Choroid plexus epithelial cell (primary cell): ENCODE measurements at regions not wholly inside any gene's neighbourhood (a gene's known extent, or its start where the extent isn't known, plus 50 kb on each side); places are given as distances from the start of the nearest gene placed in this dataset.

Source experiments
- DNase-seq: peaks from one replicate; pipeline ENCODE4 v3.0.0-alpha.2; 2010; ENCODE audit warnings: low read depth
- H3K4me3 ChIP-seq: 2 replicates; pipeline ENCODE4 v1.5.1; 2011; ENCODE audit warnings: low read depth, mild to moderate bottlenecking, control low read depth, low read length, moderate library complexity
- TF ChIP-seq, protein P1 (sequence below): conservative IDR thresholded peaks from 2 replicates; pipeline ENCODE4 v1.5.1; 2011; ENCODE audit warnings: low read depth, mild to moderate bottlenecking, control low read depth, inconsistent platforms, low read length, moderate library complexity

DNA sequence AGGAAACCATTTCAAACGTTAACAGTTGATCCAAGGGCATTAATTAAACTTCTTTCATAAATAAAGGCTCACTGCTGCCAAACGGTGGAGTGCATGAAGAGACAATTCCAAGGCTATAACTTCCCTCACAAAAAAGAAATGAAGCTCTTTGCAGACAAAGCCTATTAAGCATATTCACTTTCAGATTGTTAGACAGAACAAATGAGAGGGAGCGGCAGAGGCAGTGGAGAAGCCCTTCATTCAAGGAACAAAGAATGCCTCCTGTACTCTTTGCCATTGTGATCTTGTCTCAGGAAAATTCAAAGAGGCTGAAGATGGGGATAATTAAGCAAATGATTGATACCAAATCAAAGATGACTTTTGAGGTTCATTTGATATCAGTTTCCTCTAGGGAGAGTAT lies 370.5 kb upstream of the FAT1 start:
- DNase-seq = no peak
- TF ChIP-seq, protein P1, sequence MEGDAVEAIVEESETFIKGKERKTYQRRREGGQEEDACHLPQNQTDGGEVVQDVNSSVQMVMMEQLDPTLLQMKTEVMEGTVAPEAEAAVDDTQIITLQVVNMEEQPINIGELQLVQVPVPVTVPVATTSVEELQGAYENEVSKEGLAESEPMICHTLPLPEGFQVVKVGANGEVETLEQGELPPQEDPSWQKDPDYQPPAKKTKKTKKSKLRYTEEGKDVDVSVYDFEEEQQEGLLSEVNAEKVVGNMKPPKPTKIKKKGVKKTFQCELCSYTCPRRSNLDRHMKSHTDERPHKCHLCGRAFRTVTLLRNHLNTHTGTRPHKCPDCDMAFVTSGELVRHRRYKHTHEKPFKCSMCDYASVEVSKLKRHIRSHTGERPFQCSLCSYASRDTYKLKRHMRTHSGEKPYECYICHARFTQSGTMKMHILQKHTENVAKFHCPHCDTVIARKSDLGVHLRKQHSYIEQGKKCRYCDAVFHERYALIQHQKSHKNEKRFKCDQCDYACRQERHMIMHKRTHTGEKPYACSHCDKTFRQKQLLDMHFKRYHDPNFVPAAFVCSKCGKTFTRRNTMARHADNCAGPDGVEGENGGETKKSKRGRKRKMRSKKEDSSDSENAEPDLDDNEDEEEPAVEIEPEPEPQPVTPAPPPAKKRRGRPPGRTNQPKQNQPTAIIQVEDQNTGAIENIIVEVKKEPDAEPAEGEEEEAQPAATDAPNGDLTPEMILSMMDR = no peak
- H3K4me3 ChIP-seq = no peak overlapping the region

DNA sequence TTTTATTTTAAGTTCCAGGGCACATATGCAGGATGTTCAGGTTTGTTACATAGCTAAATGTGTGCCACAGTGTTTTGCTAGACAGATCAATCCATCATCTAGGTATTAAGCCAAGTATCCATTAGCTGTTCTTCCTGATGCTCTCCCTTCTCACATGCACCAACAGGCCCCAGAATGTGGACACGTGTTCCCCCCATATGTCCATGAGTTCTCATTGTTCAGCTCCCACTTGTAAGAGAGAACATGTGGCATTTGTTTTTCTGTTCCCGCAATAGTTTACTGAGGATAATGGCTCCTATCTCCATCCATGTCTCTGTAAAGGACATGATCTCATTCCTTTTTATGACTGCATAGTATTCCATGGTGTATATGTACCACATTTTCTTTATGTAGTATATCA lies 374.8 kb upstream of the FAT1 start:
- no peak for DNase-seq
- H3K4me3 ChIP-seq = no peak overlapping the region
- TF ChIP-seq, protein P1 = no peak

DNA sequence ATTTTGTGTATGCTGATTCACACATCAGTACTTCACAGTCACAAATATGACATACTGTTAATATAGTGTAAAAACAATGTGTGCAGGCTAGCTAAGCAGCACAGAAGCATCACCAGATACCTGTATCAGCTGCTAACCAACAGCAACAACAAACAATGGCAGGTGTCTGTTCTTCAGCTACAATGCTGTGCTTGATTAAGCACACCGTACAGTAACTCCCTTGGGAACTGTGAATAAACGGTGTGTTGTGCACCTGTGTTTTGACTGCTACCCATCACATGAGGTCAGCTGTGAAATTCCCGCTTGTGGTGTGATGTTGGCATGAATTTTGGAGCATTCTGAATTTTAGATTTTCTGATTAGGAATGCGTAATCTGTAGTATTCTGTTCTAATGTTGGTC lies 379.7 kb upstream of the FAT1 start:
- TF ChIP-seq, protein P1 = no peak
- no peak overlapping the region for H3K4me3 ChIP-seq
- DNase-seq = no peak

DNA sequence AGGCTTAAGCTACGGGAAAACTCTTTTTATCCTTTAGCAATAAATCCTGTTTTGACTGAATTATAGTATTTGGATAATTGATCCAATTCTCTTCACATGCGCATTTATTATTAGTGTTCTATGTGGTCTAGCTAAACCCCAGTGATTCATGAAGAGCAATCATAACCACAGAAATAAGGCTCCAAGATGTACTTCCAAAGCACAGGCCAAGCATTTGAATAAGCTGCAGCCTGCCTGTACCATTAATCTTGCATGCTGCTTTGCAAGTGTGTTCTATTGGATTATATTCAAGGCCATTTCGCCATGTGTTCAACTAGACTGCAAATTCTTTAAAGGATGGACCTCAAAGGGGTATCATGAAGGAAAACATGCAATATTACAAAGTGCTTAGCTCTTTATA lies 385.2 kb upstream of the FAT1 start:
- TF ChIP-seq, protein P1 = no peak
- no peak overlapping the region for H3K4me3 ChIP-seq
- no peak for DNase-seq

DNA sequence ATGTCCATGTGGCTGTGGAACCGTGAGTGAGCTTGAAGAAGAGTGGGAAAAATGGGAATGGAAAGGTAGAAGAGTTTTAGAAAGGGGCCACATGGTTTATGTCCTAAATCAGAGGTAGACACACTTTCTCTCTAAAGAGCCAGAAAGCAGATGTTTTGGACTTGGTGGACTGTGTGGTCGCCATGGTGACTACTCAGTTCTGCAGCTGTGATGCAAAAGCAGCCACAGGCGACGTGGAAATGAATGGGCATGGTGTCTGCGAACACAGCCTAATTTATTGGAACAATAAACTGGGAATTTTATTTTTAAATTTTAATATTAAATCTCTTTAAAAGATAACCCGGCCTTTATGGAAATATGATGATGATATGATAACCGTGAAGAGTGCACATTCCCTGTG lies 386.0 kb upstream of the FAT1 start:
- H3K4me3 ChIP-seq = no peak overlapping the region
- no peak for DNase-seq
- TF ChIP-seq, protein P1 = no peak

DNA sequence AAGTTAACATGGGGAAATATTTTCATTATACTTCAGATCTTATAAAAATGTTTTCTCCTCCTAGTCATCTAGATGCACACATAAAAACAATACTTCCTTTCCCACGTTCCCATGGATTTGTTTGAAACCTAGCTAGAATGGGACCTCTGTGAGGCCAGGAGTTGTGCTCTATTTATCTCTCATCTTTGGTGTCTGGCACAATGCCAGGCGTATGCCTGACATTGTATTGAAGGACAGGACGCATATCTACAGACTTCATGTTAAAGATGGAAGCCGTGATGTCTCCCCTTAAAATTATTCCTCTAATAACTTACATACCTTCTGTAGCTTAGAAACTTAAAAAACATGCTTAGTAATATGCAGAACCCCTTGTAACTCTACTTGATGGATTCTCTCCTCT lies 394.5 kb upstream of the FAT1 start:
- no peak for DNase-seq
- TF ChIP-seq, protein P1 = no peak
- no peak overlapping the region for H3K4me3 ChIP-seq

DNA sequence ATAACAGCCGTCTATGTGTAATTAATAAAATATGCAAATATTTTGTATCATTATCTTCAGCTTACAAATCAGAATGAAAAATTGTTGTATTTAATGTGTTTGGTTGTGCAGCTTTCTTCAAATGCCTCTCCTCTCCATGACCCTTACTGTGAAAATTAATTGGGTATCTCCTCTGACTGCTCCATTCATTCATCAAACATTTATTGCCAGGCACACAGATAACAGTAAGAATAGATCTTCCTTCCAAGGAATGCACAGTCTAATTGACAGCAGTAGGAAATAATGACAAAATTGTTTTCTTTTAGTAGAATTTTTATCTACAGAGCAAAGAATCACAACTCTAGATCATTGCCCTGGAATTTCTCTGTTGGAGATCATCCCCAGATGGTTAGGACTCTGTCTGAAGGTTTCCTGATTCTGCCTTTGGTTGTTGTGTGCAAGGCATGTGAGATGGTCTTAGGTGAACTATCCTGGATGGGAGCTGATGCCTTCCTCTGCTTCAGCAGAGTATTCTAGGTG lies 395.0 kb upstream of the FAT1 start:
- DNase-seq = no peak
- H3K4me3 ChIP-seq = no peak overlapping the region
- TF ChIP-seq, protein P1 = no peak
